Neural cell (in vitro differentiated cells): ENCODE measurements at regions not wholly inside any gene's neighbourhood (a gene's known extent, or its start where the extent isn't known, plus 50 kb on each side); places are given as distances from the start of the nearest gene placed in this dataset.

Experiments used
- EP300 ChIP-seq: fragments of 450-650 bp; conservative IDR thresholded peaks from 2 replicates; pipeline ENCODE4 v1.6.1; 2014; ENCODE audit warnings: antibody characterized with exemption, mild to moderate bottlenecking, moderate library complexity; ENCODE audit not compliant: poor library complexity, severe bottlenecking
- EZH2 ChIP-seq: fragments of 200-600, 300-800 bp; shearing (Covaris generic), sonication (generic); IDR thresholded peaks from 2 replicates; pipeline ENCODE4 v1.6.1; 2014; ENCODE audit warnings: antibody characterized with exemption, low read length, borderline replicate concordance, mild to moderate bottlenecking; ENCODE audit not compliant: insufficient read depth, poor library complexity, severe bottlenecking
- MXI1 ChIP-seq: fragments of 450-650 bp; conservative IDR thresholded peaks from 2 replicates; pipeline ENCODE4 v1.6.1; 2014; ENCODE audit warnings: antibody characterized with exemption, mild to moderate bottlenecking; ENCODE audit not compliant: poor library complexity, severe bottlenecking
- POLR2AphosphoS5 ChIP-seq: IDR thresholded peaks from 2 replicates; pipeline ENCODE4 v1.6.1; 2012
- SMC3 ChIP-seq: fragments of 450-650 bp; conservative IDR thresholded peaks from 2 replicates; pipeline ENCODE4 v1.6.1; 2014; ENCODE audit warnings: antibody characterized with exemption, mild to moderate bottlenecking, moderate library complexity; ENCODE audit not compliant: poor library complexity
- TAF1 ChIP-seq: IDR thresholded peaks from 2 replicates; pipeline ENCODE4 v1.6.1; 2012; ENCODE audit warnings: low read depth
- TF ChIP-seq, protein P1 (sequence below): fragments of 450-650 bp; IDR thresholded peaks from 2 replicates; pipeline ENCODE4 v1.5.1; 2014; ENCODE audit warnings: antibody characterized with exemption, mild to moderate bottlenecking, moderate library complexity; ENCODE audit not compliant: poor library complexity, severe bottlenecking
- TF ChIP-seq, protein P2 (sequence below): IDR thresholded peaks from 2 replicates; pipeline ENCODE4 v1.6.1; 2012; ENCODE audit warnings: borderline replicate concordance

DNA sequence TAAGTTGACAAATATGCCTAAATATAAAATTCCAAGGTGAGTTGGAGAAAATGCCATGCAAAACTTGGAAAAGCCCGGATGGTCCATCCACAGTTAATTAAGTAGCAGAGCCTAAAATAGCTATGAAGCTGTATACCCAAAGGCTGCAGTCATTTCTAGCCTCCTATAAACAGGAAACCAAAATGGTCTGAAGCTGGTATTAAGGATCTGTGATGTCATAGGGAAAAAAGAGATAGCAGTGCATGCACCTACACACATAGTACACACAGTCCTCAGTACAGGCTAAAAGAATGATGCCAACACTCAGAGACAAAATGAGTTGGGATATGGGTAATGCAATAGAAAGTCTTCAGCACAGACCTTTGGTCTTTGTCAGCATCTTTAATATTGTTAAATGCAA is 736.9 kb downstream of the EFNB2 start:
- TF ChIP-seq, protein P1, sequence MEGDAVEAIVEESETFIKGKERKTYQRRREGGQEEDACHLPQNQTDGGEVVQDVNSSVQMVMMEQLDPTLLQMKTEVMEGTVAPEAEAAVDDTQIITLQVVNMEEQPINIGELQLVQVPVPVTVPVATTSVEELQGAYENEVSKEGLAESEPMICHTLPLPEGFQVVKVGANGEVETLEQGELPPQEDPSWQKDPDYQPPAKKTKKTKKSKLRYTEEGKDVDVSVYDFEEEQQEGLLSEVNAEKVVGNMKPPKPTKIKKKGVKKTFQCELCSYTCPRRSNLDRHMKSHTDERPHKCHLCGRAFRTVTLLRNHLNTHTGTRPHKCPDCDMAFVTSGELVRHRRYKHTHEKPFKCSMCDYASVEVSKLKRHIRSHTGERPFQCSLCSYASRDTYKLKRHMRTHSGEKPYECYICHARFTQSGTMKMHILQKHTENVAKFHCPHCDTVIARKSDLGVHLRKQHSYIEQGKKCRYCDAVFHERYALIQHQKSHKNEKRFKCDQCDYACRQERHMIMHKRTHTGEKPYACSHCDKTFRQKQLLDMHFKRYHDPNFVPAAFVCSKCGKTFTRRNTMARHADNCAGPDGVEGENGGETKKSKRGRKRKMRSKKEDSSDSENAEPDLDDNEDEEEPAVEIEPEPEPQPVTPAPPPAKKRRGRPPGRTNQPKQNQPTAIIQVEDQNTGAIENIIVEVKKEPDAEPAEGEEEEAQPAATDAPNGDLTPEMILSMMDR: no peak
- TF ChIP-seq EZH2: no peak
- TF ChIP-seq TAF1: no peak
- TF ChIP-seq SMC3: no peak
- no peak for TF ChIP-seq MXI1
- TF ChIP-seq, protein P2, sequence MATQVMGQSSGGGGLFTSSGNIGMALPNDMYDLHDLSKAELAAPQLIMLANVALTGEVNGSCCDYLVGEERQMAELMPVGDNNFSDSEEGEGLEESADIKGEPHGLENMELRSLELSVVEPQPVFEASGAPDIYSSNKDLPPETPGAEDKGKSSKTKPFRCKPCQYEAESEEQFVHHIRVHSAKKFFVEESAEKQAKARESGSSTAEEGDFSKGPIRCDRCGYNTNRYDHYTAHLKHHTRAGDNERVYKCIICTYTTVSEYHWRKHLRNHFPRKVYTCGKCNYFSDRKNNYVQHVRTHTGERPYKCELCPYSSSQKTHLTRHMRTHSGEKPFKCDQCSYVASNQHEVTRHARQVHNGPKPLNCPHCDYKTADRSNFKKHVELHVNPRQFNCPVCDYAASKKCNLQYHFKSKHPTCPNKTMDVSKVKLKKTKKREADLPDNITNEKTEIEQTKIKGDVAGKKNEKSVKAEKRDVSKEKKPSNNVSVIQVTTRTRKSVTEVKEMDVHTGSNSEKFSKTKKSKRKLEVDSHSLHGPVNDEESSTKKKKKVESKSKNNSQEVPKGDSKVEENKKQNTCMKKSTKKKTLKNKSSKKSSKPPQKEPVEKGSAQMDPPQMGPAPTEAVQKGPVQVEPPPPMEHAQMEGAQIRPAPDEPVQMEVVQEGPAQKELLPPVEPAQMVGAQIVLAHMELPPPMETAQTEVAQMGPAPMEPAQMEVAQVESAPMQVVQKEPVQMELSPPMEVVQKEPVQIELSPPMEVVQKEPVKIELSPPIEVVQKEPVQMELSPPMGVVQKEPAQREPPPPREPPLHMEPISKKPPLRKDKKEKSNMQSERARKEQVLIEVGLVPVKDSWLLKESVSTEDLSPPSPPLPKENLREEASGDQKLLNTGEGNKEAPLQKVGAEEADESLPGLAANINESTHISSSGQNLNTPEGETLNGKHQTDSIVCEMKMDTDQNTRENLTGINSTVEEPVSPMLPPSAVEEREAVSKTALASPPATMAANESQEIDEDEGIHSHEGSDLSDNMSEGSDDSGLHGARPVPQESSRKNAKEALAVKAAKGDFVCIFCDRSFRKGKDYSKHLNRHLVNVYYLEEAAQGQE: no peak
- no peak for TF ChIP-seq POLR2AphosphoS5
- TF ChIP-seq EP300: no peak
